ENCODE measurements at regions not wholly inside any gene's neighbourhood (a gene's known extent, or its start where the extent isn't known, plus 50 kb on each side); places are given as distances from the start of the nearest gene placed in this dataset.

DNA sequence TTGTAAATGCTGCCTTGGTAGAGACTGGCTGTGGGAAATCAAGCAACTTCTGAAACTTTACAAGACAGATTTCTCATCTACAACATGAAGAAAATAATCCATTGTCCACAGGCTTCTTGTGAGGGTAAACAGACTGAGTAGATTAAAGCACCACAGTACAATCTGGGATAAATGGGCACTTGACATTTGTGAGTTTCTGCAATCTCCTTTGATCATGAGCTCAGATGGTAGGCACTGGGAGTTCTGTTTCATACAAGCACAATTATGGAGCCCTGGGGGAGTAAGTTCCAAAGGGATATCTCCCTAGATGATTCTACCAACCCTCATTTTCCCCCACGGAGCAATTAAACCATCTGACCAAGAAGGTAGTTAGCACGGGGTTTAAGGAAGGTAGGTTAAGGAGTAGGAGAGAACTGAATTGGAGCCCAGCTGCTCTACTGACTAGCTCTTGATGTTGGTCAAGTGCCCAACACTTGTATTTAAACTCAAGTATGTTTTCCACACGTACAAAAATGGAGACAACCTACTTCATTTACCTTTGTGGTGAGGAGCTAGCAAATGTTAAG lies 479.5 kb upstream of the TNC start:
- TF ChIP-seq, protein P1, sequence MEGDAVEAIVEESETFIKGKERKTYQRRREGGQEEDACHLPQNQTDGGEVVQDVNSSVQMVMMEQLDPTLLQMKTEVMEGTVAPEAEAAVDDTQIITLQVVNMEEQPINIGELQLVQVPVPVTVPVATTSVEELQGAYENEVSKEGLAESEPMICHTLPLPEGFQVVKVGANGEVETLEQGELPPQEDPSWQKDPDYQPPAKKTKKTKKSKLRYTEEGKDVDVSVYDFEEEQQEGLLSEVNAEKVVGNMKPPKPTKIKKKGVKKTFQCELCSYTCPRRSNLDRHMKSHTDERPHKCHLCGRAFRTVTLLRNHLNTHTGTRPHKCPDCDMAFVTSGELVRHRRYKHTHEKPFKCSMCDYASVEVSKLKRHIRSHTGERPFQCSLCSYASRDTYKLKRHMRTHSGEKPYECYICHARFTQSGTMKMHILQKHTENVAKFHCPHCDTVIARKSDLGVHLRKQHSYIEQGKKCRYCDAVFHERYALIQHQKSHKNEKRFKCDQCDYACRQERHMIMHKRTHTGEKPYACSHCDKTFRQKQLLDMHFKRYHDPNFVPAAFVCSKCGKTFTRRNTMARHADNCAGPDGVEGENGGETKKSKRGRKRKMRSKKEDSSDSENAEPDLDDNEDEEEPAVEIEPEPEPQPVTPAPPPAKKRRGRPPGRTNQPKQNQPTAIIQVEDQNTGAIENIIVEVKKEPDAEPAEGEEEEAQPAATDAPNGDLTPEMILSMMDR (conservative IDR thresholded peaks at IDR 0.05 in 1 of 2, IDR thresholded peaks at IDR 0.05 in 1 of 2; ENCODE audit: extremely low read depth in 1 of 2, insufficient read depth in 1 of 2, low read depth in 1 of 2, low read length in 2 of 2) = no peak
- no peak for TF ChIP-seq EZH2 (IDR thresholded peaks at IDR 0.05; ENCODE audit: borderline replicate concordance, low read length)

Measured in mammary epithelial cell (primary cell).